ENCODE measurements at regions not wholly inside any gene's neighbourhood (a gene's known extent, or its start where the extent isn't known, plus 50 kb on each side); places are given as distances from the start of the nearest gene placed in this dataset.
"Not testable (repeated sequence)": the region's sequence is repeated elsewhere in the genome, so short reads cannot be mapped to it uniquely, and the experiment has no call there.

DNA sequence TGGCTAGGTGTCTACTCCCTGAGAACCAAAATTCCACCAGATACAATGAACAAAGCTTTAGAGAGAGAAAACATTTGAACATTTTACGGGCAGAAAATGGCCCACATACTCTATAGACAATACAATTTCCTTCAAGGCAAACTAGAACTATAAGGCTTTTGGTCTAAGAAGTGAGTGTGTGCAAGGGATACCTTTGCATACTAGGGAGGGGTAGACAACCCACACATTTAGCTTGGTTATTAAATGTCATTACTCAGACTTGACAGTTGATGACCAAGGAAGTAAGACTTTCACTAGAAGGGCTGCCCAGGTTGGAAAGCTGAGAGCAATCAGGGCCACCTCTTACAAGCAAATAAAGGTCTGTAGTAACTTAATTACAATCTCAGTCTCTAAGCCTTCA, 64.0 kb upstream of the PLEKHM1 start:
- DNase-seq; POLR2A ChIA-PET; H3K4me1 ChIP-seq (ENCODE audit: control extremely low read depth in 1 of 4, control insufficient read depth in 4 of 4, insufficient read depth in 4 of 4, low read length in 3 of 4); H3K36me3 ChIP-seq (ENCODE audit: control insufficient read depth in 4 of 4, insufficient read depth in 4 of 4, low read length in 3 of 4); H3K27ac ChIP-seq (ENCODE audit: insufficient read depth in 1 of 2, low read depth in 1 of 2, low read length in 2 of 2, poor library complexity in 1 of 2, severe bottlenecking in 2 of 2); CTCF ChIA-PET; H3K9me3 ChIP-seq (ENCODE audit: control extremely low read depth in 1 of 5, control insufficient read depth in 4 of 5, insufficient read depth in 2 of 5, low read depth in 1 of 5, low read length in 4 of 5); H3K27me3 ChIP-seq (replicated peaks in 2 of 5; ENCODE audit: control insufficient read depth in 4 of 5, insufficient read depth in 5 of 5, low read length in 4 of 5); H3K4me3 ChIP-seq (ENCODE audit: control insufficient read depth in 1 of 7, extremely low read depth in 1 of 7, insufficient read depth in 4 of 7, low read depth in 2 of 7, low read length in 6 of 7): not testable (repeated sequence)
- no CpG with 5 or more reads among the region's 1 CpG for WGBS (ENCODE audit: insufficient coverage)

DNA sequence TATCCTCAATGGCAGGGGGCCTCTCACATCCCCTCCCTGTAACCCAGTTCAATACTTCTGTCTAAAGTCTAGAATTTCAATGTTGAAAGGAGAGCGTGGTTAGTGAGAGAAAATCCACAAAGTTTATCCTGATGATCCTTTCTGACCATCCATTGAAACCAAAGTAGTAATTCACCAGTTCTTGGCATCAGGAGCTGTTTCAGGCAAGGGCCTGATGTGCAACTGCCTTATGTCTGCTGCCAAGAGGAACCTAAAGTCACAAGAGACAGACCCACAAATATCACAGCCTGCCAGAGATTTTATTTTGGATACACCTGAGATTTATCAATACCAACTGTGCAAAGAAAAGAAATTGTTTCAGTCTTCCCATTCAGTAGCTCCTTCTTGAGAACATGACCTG, 68.3 kb upstream of the PLEKHM1 start:
- CTCF ChIA-PET; H3K27me3 ChIP-seq (replicated peaks in 2 of 5; ENCODE audit: control insufficient read depth in 4 of 5, insufficient read depth in 5 of 5, low read length in 4 of 5); H3K27ac ChIP-seq (ENCODE audit: insufficient read depth in 1 of 2, low read depth in 1 of 2, low read length in 2 of 2, poor library complexity in 1 of 2, severe bottlenecking in 2 of 2); H3K4me3 ChIP-seq (ENCODE audit: control insufficient read depth in 1 of 7, extremely low read depth in 1 of 7, insufficient read depth in 4 of 7, low read depth in 2 of 7, low read length in 6 of 7); H3K4me1 ChIP-seq (ENCODE audit: control extremely low read depth in 1 of 4, control insufficient read depth in 4 of 4, insufficient read depth in 4 of 4, low read length in 3 of 4); DNase-seq; POLR2A ChIA-PET; H3K36me3 ChIP-seq (ENCODE audit: control insufficient read depth in 4 of 4, insufficient read depth in 4 of 4, low read length in 3 of 4); H3K9me3 ChIP-seq (ENCODE audit: control extremely low read depth in 1 of 5, control insufficient read depth in 4 of 5, insufficient read depth in 2 of 5, low read depth in 1 of 5, low read length in 4 of 5): not testable (repeated sequence)
- WGBS (ENCODE audit: insufficient coverage): no CpG with 5 or more reads among the region's 1 CpG

DNA sequence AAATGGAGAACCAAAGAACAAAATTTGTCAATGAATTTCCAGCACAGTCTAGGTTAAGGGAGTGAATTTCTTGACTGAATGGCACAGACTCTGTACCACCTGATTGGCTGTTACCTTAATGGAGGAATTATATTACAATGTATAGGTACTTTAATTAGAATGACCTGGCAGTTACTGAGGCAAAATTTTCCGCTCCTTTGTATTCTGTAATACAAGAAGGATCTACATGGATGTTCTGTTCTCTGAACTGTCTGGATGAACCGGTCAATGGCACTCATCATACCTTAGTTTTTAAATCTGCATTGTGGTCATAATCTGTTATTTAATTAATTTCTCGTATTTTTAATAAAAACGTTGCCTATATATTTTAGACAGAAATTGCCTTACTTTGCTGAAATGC, 72.3 kb upstream of the PLEKHM1 start:
- DNase-seq; H3K4me1 ChIP-seq (ENCODE audit: control extremely low read depth in 1 of 4, control insufficient read depth in 4 of 4, insufficient read depth in 4 of 4, low read length in 3 of 4); H3K36me3 ChIP-seq (ENCODE audit: control insufficient read depth in 4 of 4, insufficient read depth in 4 of 4, low read length in 3 of 4); POLR2A ChIA-PET; H3K9me3 ChIP-seq (ENCODE audit: control extremely low read depth in 1 of 5, control insufficient read depth in 4 of 5, insufficient read depth in 2 of 5, low read depth in 1 of 5, low read length in 4 of 5); CTCF ChIA-PET; H3K27me3 ChIP-seq (replicated peaks in 2 of 5; ENCODE audit: control insufficient read depth in 4 of 5, insufficient read depth in 5 of 5, low read length in 4 of 5); H3K4me3 ChIP-seq (ENCODE audit: control insufficient read depth in 1 of 7, extremely low read depth in 1 of 7, insufficient read depth in 4 of 7, low read depth in 2 of 7, low read length in 6 of 7); H3K27ac ChIP-seq (ENCODE audit: insufficient read depth in 1 of 2, low read depth in 1 of 2, low read length in 2 of 2, poor library complexity in 1 of 2, severe bottlenecking in 2 of 2): not testable (repeated sequence)
- no CpG with 5 or more reads among the region's 4 CpGs for WGBS (ENCODE audit: insufficient coverage)

DNA sequence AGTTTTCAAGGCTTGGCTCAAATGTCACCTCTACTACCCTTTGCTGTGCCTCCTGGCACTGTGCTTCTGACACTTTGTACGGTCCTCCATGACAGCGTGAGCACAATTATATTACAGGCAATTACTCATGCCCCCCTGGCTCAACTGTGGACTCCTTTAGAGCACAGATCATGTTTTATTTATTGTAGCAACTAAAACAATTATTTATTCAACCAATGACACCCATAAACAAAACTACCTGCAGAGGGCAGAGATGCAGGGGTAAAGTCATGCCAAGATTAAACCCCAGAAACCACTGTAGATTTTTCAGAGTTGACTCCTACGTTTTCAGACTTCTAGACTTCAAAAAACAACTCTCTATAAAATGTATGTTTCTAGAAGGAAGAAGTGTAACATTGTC, 72.8 kb upstream of the PLEKHM1 start:
- WGBS (ENCODE audit: insufficient coverage): no CpG with 5 or more reads among the region's 3 CpGs
- H3K36me3 ChIP-seq (ENCODE audit: control insufficient read depth in 4 of 4, insufficient read depth in 4 of 4, low read length in 3 of 4); H3K4me1 ChIP-seq (ENCODE audit: control extremely low read depth in 1 of 4, control insufficient read depth in 4 of 4, insufficient read depth in 4 of 4, low read length in 3 of 4); H3K4me3 ChIP-seq (ENCODE audit: control insufficient read depth in 1 of 7, extremely low read depth in 1 of 7, insufficient read depth in 4 of 7, low read depth in 2 of 7, low read length in 6 of 7); H3K27me3 ChIP-seq (replicated peaks in 2 of 5; ENCODE audit: control insufficient read depth in 4 of 5, insufficient read depth in 5 of 5, low read length in 4 of 5); H3K9me3 ChIP-seq (ENCODE audit: control extremely low read depth in 1 of 5, control insufficient read depth in 4 of 5, insufficient read depth in 2 of 5, low read depth in 1 of 5, low read length in 4 of 5); H3K27ac ChIP-seq (ENCODE audit: insufficient read depth in 1 of 2, low read depth in 1 of 2, low read length in 2 of 2, poor library complexity in 1 of 2, severe bottlenecking in 2 of 2); CTCF ChIA-PET; POLR2A ChIA-PET: not testable (repeated sequence)
- DNase-seq: peak in 1 of 3 donors; percentile 28

DNA sequence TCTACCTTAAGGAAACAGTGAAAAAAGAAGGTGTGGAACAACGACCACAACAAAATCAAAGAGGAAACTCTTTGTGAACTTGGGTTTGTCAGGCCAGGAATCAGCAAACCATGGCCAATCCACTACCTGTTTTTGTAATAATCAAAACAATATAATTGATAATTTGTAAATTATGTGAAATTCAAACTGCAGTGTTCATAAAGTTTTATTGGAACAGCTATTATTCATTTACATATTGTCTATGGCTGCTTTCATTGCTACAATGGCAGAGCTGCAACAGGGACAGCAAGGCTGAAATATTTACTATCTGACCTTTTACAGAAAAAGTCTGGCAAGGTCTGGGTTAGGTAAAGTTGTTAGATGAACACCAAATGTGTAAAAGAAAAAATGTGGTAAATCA, 77.8 kb upstream of the PLEKHM1 start:
- H3K4me3 ChIP-seq (ENCODE audit: control insufficient read depth in 1 of 7, extremely low read depth in 1 of 7, insufficient read depth in 4 of 7, low read depth in 2 of 7, low read length in 6 of 7); H3K27me3 ChIP-seq (replicated peaks in 2 of 5; ENCODE audit: control insufficient read depth in 4 of 5, insufficient read depth in 5 of 5, low read length in 4 of 5); CTCF ChIA-PET; H3K4me1 ChIP-seq (ENCODE audit: control extremely low read depth in 1 of 4, control insufficient read depth in 4 of 4, insufficient read depth in 4 of 4, low read length in 3 of 4); DNase-seq; H3K36me3 ChIP-seq (ENCODE audit: control insufficient read depth in 4 of 4, insufficient read depth in 4 of 4, low read length in 3 of 4); POLR2A ChIA-PET; H3K27ac ChIP-seq (ENCODE audit: insufficient read depth in 1 of 2, low read depth in 1 of 2, low read length in 2 of 2, poor library complexity in 1 of 2, severe bottlenecking in 2 of 2); H3K9me3 ChIP-seq (ENCODE audit: control extremely low read depth in 1 of 5, control insufficient read depth in 4 of 5, insufficient read depth in 2 of 5, low read depth in 1 of 5, low read length in 4 of 5): not testable (repeated sequence)
- WGBS (ENCODE audit: insufficient coverage): no CpG with 5 or more reads among the region's 1 CpG

DNA sequence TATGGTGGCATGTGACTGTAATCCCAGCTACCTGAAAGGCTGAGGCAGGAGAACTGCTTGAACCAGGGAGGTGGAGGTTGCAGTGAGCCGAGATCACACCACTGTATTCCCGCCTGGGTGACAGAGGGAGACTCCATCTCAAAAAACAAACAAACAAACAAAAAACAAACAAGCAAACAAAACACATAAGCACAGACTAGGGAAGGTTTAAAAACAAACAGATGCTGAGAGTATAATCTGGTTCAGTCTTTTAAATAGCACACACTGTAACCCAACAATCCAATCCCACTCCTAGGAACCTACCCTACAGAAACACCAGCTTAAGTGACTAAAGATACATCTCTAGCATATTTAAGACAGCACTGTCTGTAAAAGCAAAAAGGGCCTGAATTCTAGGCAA, 82.8 kb upstream of the PLEKHM1 start:
- CTCF ChIA-PET, POLR2A ChIA-PET: not testable (repeated sequence)
- WGBS (ENCODE audit: insufficient coverage): no CpG with 5 or more reads among the region's 2 CpGs

DNA sequence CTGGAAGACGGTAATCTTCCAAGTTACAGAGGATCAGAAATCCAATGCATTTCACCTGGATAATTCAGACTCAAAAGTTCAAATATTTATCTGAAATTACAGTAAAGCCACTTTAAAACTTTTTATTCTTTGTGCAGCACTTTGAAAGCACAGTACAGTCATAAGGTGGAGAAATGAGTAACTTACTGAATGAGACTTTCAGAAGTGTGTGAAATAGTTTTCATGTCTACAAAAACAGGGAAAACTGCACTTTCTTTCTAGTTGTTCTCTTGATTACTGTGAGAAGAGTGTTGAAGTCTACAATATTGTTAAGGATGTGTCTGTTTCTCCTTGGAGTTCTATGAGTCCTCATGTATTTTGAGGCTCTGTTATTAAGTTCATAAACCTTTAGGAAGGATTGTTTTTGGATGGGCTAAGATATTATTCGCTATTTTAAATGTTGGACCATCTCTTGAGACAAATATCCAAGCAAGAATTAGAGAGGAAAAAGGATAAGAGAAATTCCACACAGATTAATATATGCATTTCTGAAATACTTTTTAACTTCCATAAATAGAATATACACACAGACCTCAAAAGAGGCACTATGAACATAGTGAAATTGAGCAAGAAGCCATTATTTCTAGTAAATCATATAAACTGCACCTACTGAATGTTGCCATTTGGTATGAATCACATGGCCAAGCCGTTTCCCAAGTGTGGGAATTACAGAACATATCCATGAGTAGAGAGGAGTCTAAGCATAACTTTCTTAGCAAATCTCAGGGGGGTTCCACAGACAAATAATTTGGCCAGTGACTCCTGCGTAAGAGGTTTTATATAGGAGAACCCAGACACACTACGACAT, 83.6 kb upstream of the PLEKHM1 start:
- WGBS (ENCODE audit: insufficient coverage): 79% methylated on average over 4 of the region's 5 CpGs
- ChIA-PET CTCF (no interaction called here), POLR2A (no interaction called here)
- Histone ChIP-seq H3K4me1 (ENCODE audit: control extremely low read depth in 1 of 4, control insufficient read depth in 4 of 4, insufficient read depth in 4 of 4, low read length in 3 of 4) (peaks cover 0 to 9% (median 2%) of the 10 kb centered on the region in 4 experiments), H3K36me3 (ENCODE audit: control insufficient read depth in 4 of 4, insufficient read depth in 4 of 4, low read length in 3 of 4) (peaks cover 0 to 17% (median 3%) of the 10 kb centered on the region in 4 experiments), H3K9me3 (ENCODE audit: control extremely low read depth in 1 of 5, control insufficient read depth in 4 of 5, insufficient read depth in 2 of 5, low read depth in 1 of 5, low read length in 4 of 5) (no peaks in the 10 kb centered on the region), H3K27me3 (replicated peaks in 2 of 5; ENCODE audit: control insufficient read depth in 4 of 5, insufficient read depth in 5 of 5, low read length in 4 of 5) (no peaks in the 10 kb centered on the region), H3K27ac (ENCODE audit: insufficient read depth in 1 of 2, low read depth in 1 of 2, low read length in 2 of 2, poor library complexity in 1 of 2, severe bottlenecking in 2 of 2) (no peak overlapping the region), H3K4me3 (ENCODE audit: control insufficient read depth in 1 of 7, extremely low read depth in 1 of 7, insufficient read depth in 4 of 7, low read depth in 2 of 7, low read length in 6 of 7) (no peak overlapping the region)
- no peak for DNase-seq

More for the DNA sequence above, 82.8 kb upstream of the PLEKHM1 start:
- H3K4me3 ChIP-seq (ENCODE audit: control insufficient read depth in 1 of 7, extremely low read depth in 1 of 7, insufficient read depth in 4 of 7, low read depth in 2 of 7, low read length in 6 of 7); H3K27ac ChIP-seq (ENCODE audit: insufficient read depth in 1 of 2, low read depth in 1 of 2, low read length in 2 of 2, poor library complexity in 1 of 2, severe bottlenecking in 2 of 2); DNase-seq; H3K27me3 ChIP-seq (replicated peaks in 2 of 5; ENCODE audit: control insufficient read depth in 4 of 5, insufficient read depth in 5 of 5, low read length in 4 of 5); H3K4me1 ChIP-seq (ENCODE audit: control extremely low read depth in 1 of 4, control insufficient read depth in 4 of 4, insufficient read depth in 4 of 4, low read length in 3 of 4); H3K9me3 ChIP-seq (ENCODE audit: control extremely low read depth in 1 of 5, control insufficient read depth in 4 of 5, insufficient read depth in 2 of 5, low read depth in 1 of 5, low read length in 4 of 5): not testable (repeated sequence)
- peaks cover 0 to 13% (median 3%) of the 10 kb centered on the region in 4 experiments for H3K36me3 ChIP-seq (ENCODE audit: control insufficient read depth in 4 of 4, insufficient read depth in 4 of 4, low read length in 3 of 4)

All from common myeloid progenitor, CD34-positive (primary cell).